Immature natural killer cell (primary cell): ENCODE measurements at regions not wholly inside any gene's neighbourhood (a gene's known extent, or its start where the extent isn't known, plus 50 kb on each side); places are given as distances from the start of the nearest gene placed in this dataset.
"Not testable (repeated sequence)": the region's sequence is repeated elsewhere in the genome, so short reads cannot be mapped to it uniquely, and the experiment has no call there.

Experiments used
- DNase-seq, 3 donors: peaks; one replicate each; pipeline ENCODE4 v3.0.0; 2022; ENCODE audit warnings: mixed read lengths in 1 of 3
- H3K27ac Mint-ChIP-seq, 6 donors: one replicate each; pipeline ENCODE4 v1.8.0; 2020; ENCODE audit warnings: mixed read lengths in 6 of 6, mild to moderate bottlenecking in 5 of 6, inconsistent platforms in 4 of 6, moderate library complexity in 3 of 6
- H3K27me3 Mint-ChIP-seq, 3 donors: one replicate each; pipeline ENCODE4 v1.8.0; 2020 to 2021; ENCODE audit warnings: low read depth in 3 of 3, mild to moderate bottlenecking in 3 of 3, mixed read lengths in 3 of 3, moderate library complexity in 3 of 3, inconsistent platforms in 1 of 3
- H3K36me3 Mint-ChIP-seq, 3 donors: one replicate each; pipeline ENCODE4 v1.8.0; 2020; ENCODE audit warnings: mixed read lengths in 3 of 3, inconsistent platforms in 2 of 3, mild to moderate bottlenecking in 2 of 3
- H3K4me1 Mint-ChIP-seq, 2 donors: one replicate each; pipeline ENCODE4 v1.8.0; 2020; ENCODE audit warnings: inconsistent platforms in 2 of 2, mild to moderate bottlenecking in 2 of 2, mixed read lengths in 2 of 2, moderate library complexity in 1 of 2
- H3K4me3 Mint-ChIP-seq, 5 donors: one replicate each; pipeline ENCODE4 v1.8.0; 2020; ENCODE audit warnings: mild to moderate bottlenecking in 5 of 5, mixed read lengths in 5 of 5, inconsistent platforms in 3 of 5, moderate library complexity in 3 of 5
- H3K9me3 Mint-ChIP-seq, 6 donors: one replicate each; pipeline ENCODE4 v1.8.0; 2020; ENCODE audit warnings: mild to moderate bottlenecking in 6 of 6, mixed read lengths in 6 of 6, inconsistent platforms in 4 of 6, moderate library complexity in 3 of 6

GRCh38 chr6:115524821-115525220, 535.9 kb downstream of the FRK start:
- Mint-ChIP-seq H3K4me3 (no peak overlapping the region), H3K27me3 (no peaks in the 10 kb centered on the region), H3K4me1 (no peaks in the 10 kb centered on the region), H3K9me3 (peaks cover 11 to 40% (median 20%) of the 10 kb centered on the region in 6 donors), H3K27ac (no peak overlapping the region), H3K36me3 (no peaks in the 10 kb centered on the region)
- no peak for DNase-seq

- H3K27ac Mint-ChIP-seq, DNase-seq, H3K27me3 Mint-ChIP-seq, H3K4me1 Mint-ChIP-seq, H3K36me3 Mint-ChIP-seq, H3K4me3 Mint-ChIP-seq: not testable (repeated sequence)
- peaks cover 16 to 47% (median 28%) of the 10 kb centered on the region in 6 donors for H3K9me3 Mint-ChIP-seq
These were observed 538.9 kb downstream of the FRK start for GRCh38 chr6:115521747-115522146.

DNA sequence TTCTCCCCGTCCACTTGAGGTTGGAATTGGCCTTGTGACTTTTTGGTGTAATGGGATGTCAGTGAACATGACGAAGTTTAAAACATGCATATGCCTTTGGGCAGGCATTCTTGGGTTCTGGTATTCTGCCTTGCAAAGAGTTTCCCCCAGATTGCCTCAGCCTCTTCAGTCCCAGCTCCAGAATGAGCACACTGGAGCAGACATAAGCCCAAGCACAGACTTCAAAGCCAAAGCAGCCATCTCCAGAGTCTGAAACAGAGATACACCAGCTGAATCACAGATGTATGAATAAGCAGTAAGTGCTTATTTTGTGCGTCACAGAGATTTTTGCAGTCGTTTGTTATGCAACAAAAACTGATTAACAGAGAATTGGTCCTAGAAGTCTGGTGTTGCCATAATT, 546.0 kb downstream of the FRK start:
- Mint-ChIP-seq H3K9me3 (peaks cover 16 to 45% (median 31%) of the 10 kb centered on the region in 6 donors), H3K27me3 (no peaks in the 10 kb centered on the region), H3K4me1 (no peaks in the 10 kb centered on the region), H3K27ac (no peak overlapping the region), H3K36me3 (peaks cover 0 to 4% (median 0%) of the 10 kb centered on the region in 3 donors), H3K4me3 (no peak overlapping the region)
- DNase-seq, result no peak

DNA sequence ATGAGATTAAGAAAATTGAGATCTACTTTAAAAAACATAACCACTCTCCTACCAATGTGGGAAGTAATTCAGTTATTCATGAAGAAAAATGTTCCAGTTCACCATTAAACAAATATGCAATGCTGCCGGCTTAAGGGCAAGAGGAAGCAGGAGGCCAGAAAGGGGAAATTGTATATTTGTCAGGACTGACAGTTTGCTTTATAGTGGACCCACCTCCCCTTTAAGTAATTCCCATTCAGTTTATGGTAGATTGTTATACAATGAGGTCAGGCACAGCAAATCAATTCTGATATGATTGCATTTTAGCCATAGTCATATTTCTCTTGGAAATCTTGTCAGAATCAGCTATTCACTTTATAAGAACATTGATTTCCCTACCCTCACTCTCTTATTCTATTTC, 547.8 kb downstream of the FRK start:
- H3K27ac Mint-ChIP-seq, result no peak overlapping the region
- no peak for DNase-seq
- H3K9me3 Mint-ChIP-seq, result peaks cover 12 to 38% (median 21%) of the 10 kb centered on the region in 6 donors
- H3K4me3 Mint-ChIP-seq, result no peak overlapping the region
- H3K36me3 Mint-ChIP-seq, result peaks cover 0 to 5% (median 0%) of the 10 kb centered on the region in 3 donors
- H3K4me1 Mint-ChIP-seq, result no peaks in the 10 kb centered on the region
- no peaks in the 10 kb centered on the region for H3K27me3 Mint-ChIP-seq

DNA sequence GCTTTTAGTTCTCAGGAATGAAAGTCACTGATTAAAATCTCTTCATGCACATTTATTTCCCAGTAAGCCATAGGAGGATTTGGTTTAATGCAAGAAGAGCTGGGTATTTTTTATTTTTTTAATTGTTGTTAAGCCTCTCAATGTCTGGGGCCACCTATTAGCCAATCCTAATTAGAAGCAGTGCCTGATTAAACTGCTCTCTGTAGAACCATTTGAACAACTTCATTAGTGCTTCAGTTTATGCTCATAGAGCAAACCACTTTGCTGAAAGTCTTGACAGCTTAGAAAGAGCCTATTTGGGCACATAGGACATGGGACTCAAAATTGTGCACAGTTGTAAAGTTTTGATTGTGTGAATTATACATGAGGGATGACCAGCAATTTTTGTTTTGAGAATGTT, 548.9 kb downstream of the FRK start:
- H3K4me1 Mint-ChIP-seq, result no peaks in the 10 kb centered on the region
- no peak for DNase-seq
- H3K27ac Mint-ChIP-seq, result no peak overlapping the region
- H3K36me3 Mint-ChIP-seq, result peaks cover 0 to 5% (median 0%) of the 10 kb centered on the region in 3 donors
- peaks cover 9 to 38% (median 17%) of the 10 kb centered on the region in 6 donors for H3K9me3 Mint-ChIP-seq
- H3K27me3 Mint-ChIP-seq, result no peaks in the 10 kb centered on the region
- H3K4me3 Mint-ChIP-seq, result no peak overlapping the region

GRCh38 chr6:115502432-115502831, 558.3 kb downstream of the FRK start:
- not testable (repeated sequence) for H3K27me3 Mint-ChIP-seq, H3K36me3 Mint-ChIP-seq, H3K4me1 Mint-ChIP-seq, H3K27ac Mint-ChIP-seq, DNase-seq, H3K4me3 Mint-ChIP-seq
- peaks cover 3 to 23% (median 17%) of the 10 kb centered on the region in 6 donors for H3K9me3 Mint-ChIP-seq

GRCh38 chr6:115495184-115495583, 565.5 kb downstream of the FRK start:
- Mint-ChIP-seq H3K27me3 (no peaks in the 10 kb centered on the region), H3K4me3 (no peak overlapping the region), H3K36me3 (no peaks in the 10 kb centered on the region), H3K4me1 (no peaks in the 10 kb centered on the region), H3K27ac (no peak overlapping the region), H3K9me3 (peaks cover 9 to 30% (median 18%) of the 10 kb centered on the region in 6 donors)
- no peak for DNase-seq

DNA sequence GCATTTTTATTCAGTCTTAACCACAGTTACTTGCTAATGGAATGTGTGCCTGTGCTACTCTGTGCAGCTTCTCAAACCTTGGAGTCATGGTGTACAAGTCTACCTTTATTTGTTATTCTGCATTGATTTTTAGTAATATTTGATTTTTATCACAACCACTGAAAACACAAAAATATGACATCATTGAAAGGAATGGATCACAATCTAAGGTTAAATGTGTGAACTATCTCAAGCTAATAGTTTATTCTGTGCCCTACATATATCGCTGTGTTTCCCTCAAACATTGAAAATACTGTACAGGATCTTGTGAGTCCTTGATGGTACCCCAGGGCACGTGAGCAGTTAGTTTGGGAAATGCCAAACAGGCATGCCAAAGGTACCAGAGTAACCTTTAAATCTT, 573.4 kb downstream of the FRK start:
- no peak for DNase-seq
- no peak overlapping the region for H3K4me3 Mint-ChIP-seq
- H3K27ac Mint-ChIP-seq, result no peak overlapping the region
- no peaks in the 10 kb centered on the region for H3K4me1 Mint-ChIP-seq
- no peaks in the 10 kb centered on the region for H3K36me3 Mint-ChIP-seq
- H3K27me3 Mint-ChIP-seq, result no peaks in the 10 kb centered on the region
- peaks cover 0 to 31% (median 21%) of the 10 kb centered on the region in 6 donors for H3K9me3 Mint-ChIP-seq

GRCh38 chr6:115485400-115485799, 575.3 kb downstream of the FRK start:
- Mint-ChIP-seq H3K4me1 (no peaks in the 10 kb centered on the region), H3K4me3 (no peak overlapping the region), H3K27me3 (no peaks in the 10 kb centered on the region), H3K36me3 (no peaks in the 10 kb centered on the region), H3K27ac (no peak overlapping the region), H3K9me3 (peaks cover 0 to 27% (median 24%) of the 10 kb centered on the region in 6 donors)
- DNase-seq, result no peak

- not testable (repeated sequence) for DNase-seq, H3K4me3 Mint-ChIP-seq, H3K27me3 Mint-ChIP-seq, H3K27ac Mint-ChIP-seq, H3K36me3 Mint-ChIP-seq, H3K4me1 Mint-ChIP-seq
- H3K9me3 Mint-ChIP-seq, result peaks cover 10 to 41% (median 36%) of the 10 kb centered on the region in 6 donors
These were observed 580.1 kb downstream of the FRK start for GRCh38 chr6:115480543-115480942.

- H3K27ac Mint-ChIP-seq, result no peak overlapping the region
- no peak for DNase-seq
- H3K36me3 Mint-ChIP-seq, result peaks cover 0 to 2% (median 0%) of the 10 kb centered on the region in 3 donors
- H3K27me3 Mint-ChIP-seq, result peaks cover 0 to 1% (median 0%) of the 10 kb centered on the region in 3 donors
- peaks cover 8 to 52% (median 29%) of the 10 kb centered on the region in 6 donors for H3K9me3 Mint-ChIP-seq
- H3K4me3 Mint-ChIP-seq, result no peak overlapping the region
- H3K4me1 Mint-ChIP-seq, result no peaks in the 10 kb centered on the region
These were observed 586.1 kb downstream of the FRK start for GRCh38 chr6:115474443-115475041.

GRCh38 chr6:115468272-115469005, 592.3 kb downstream of the FRK start:
- Mint-ChIP-seq H3K4me3 (no peak overlapping the region), H3K4me1 (no peaks in the 10 kb centered on the region), H3K9me3 (peaks cover 19 to 60% (median 26%) of the 10 kb centered on the region in 6 donors), H3K27me3 (peaks cover 0 to 3% (median 1%) of the 10 kb centered on the region in 3 donors), H3K36me3 (no peaks in the 10 kb centered on the region), H3K27ac (no peak overlapping the region)
- no peak for DNase-seq

DNA sequence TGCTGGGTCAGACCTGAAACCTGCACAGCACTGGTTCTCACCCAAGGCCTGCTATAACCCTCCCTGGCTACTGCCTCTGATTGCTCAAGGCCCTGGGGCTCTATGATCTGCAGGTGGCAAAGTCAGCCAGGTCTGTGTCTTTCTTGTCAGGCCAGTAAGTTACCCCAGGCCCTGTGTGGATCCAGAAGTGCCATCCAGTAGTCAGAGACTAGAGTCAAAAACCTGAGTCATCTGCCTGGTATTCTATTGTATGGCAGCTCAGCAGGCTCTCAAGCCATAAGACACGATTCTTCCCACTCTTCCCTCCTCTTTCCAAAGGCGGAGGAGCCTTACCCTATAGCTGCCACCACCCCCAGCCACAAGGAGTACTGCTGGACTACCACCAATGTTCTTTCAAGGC, 593.0 kb downstream of the FRK start:
- no peaks in the 10 kb centered on the region for H3K36me3 Mint-ChIP-seq
- no peak overlapping the region for H3K4me3 Mint-ChIP-seq
- no peak for DNase-seq
- H3K4me1 Mint-ChIP-seq, result no peaks in the 10 kb centered on the region
- peaks cover 0 to 3% (median 0%) of the 10 kb centered on the region in 3 donors for H3K27me3 Mint-ChIP-seq
- no peak overlapping the region for H3K27ac Mint-ChIP-seq
- H3K9me3 Mint-ChIP-seq, result peaks cover 21 to 60% (median 29%) of the 10 kb centered on the region in 6 donors

- Mint-ChIP-seq H3K4me3 (no peak overlapping the region), H3K27ac (no peak overlapping the region), H3K4me1 (no peaks in the 10 kb centered on the region), H3K36me3 (peaks cover 0 to 3% (median 0%) of the 10 kb centered on the region in 3 donors), H3K27me3 (no peaks in the 10 kb centered on the region), H3K9me3 (peaks cover 5 to 53% (median 17%) of the 10 kb centered on the region in 6 donors)
- DNase-seq, result no peak
These were observed 599.8 kb downstream of the FRK start for GRCh38 chr6:115460913-115461312.
